HFF-Myc (cell line): ENCODE measurements at regions not wholly inside any gene's neighbourhood (a gene's known extent, or its start where the extent isn't known, plus 50 kb on each side); places are given as distances from the start of the nearest gene placed in this dataset.

Source experiments
- DNase-seq: peaks from one replicate; pipeline ENCODE4 v3.0.0-alpha.2; 2011; ENCODE audit warnings: low read depth; ENCODE audit errors: extremely low read depth
- H3K4me3 ChIP-seq: replicated peaks from 2 replicates; pipeline ENCODE4 v1.5.1; 2011; ENCODE audit warnings: low read depth, mild to moderate bottlenecking, control low read depth, low read length
- CTCF ChIP-seq: IDR thresholded peaks from 2 replicates; pipeline ENCODE4 v1.5.1; 2012; ENCODE audit warnings: mild to moderate bottlenecking, low read depth, low read length, control low read depth; ENCODE audit errors: missing control alignments

GRCh38 chr18:61612517-61612916 lies 279.3 kb downstream of the CDH20 start:
- DNase-seq: no peak
- H3K4me3 ChIP-seq: no peak overlapping the region
- peak; percentile 22 for TF ChIP-seq CTCF

- no peak overlapping the region for H3K4me3 ChIP-seq
- no peak for DNase-seq
- TF ChIP-seq CTCF: no peak
Observed at GRCh38 chr18:61609131-61609530, 275.9 kb downstream of the CDH20 start.

GRCh38 chr18:61608316-61608715 lies 275.1 kb downstream of the CDH20 start:
- DNase-seq: no peak
- no peak for TF ChIP-seq CTCF

GRCh38 chr18:61607867-61608266 lies 274.6 kb downstream of the CDH20 start:
- no peak overlapping the region for H3K4me3 ChIP-seq
- DNase-seq: no peak
- TF ChIP-seq CTCF: no peak

More at GRCh38 chr18:61608316-61608715, 275.1 kb downstream of the CDH20 start:
- no peak overlapping the region for H3K4me3 ChIP-seq

GRCh38 chr18:61606759-61607158 lies 273.5 kb downstream of the CDH20 start:
- peak overlapping the region; percentile 42 for H3K4me3 ChIP-seq
- no peak for TF ChIP-seq CTCF
- DNase-seq: peak; percentile 84

- H3K4me3 ChIP-seq: peak overlapping the region; percentile 42
- no peak for TF ChIP-seq CTCF
- DNase-seq: no peak
Observed at GRCh38 chr18:61606068-61606660, 272.9 kb downstream of the CDH20 start.
